HCEC 1CT (cell line): ENCODE measurements at regions not wholly inside any gene's neighbourhood (a gene's known extent, or its start where the extent isn't known, plus 50 kb on each side); places are given as distances from the start of the nearest gene placed in this dataset.
A peak's percentile ranks its signal among the peaks of the same experiment; 100 is the strongest.

Experiments
- DNase-seq: peaks from one replicate; pipeline ENCODE4 v3.0.0-alpha.2; 2017

- DNase-seq = peak; percentile 20
Measured at GRCh38 chr2:163264341-163264740, 425.8 kb upstream of the KCNH7 start.

- DNase-seq = no peak
Measured at GRCh38 chr2:163259489-163259888, 420.9 kb upstream of the KCNH7 start.

GRCh38 chr2:163255086-163255485 is 416.5 kb upstream of the KCNH7 start:
- no peak for DNase-seq

- no peak for DNase-seq
Measured at GRCh38 chr2:163253621-163254285, 415.2 kb upstream of the KCNH7 start.

- DNase-seq = no peak
Measured at GRCh38 chr2:163252199-163252598, 413.6 kb upstream of the KCNH7 start.

- DNase-seq = no peak
Measured at GRCh38 chr2:163248376-163249253, 410.0 kb upstream of the KCNH7 start.

GRCh38 chr2:163247847-163248220 is 409.3 kb upstream of the KCNH7 start:
- DNase-seq = no peak

- no peak for DNase-seq
Measured at GRCh38 chr2:163247156-163247846, 408.7 kb upstream of the KCNH7 start.

- no peak for DNase-seq
Measured at GRCh38 chr2:163246135-163246534, 407.6 kb upstream of the KCNH7 start.

GRCh38 chr2:163236553-163236952 is 398.0 kb upstream of the KCNH7 start:
- no peak for DNase-seq

GRCh38 chr2:163231666-163232065 is 393.1 kb upstream of the KCNH7 start:
- DNase-seq = no peak

GRCh38 chr2:163213661-163214081 is 375.1 kb upstream of the KCNH7 start:
- peak; percentile 78 for DNase-seq

- peak; percentile 89 for DNase-seq
Measured at GRCh38 chr2:163210430-163210918, 371.9 kb upstream of the KCNH7 start.

GRCh38 chr2:163207693-163208370 is 369.3 kb upstream of the KCNH7 start:
- no peak for DNase-seq

- DNase-seq = no peak
Measured at GRCh38 chr2:163205589-163206254, 367.2 kb upstream of the KCNH7 start.

GRCh38 chr2:163200741-163201140 is 362.2 kb upstream of the KCNH7 start:
- no peak for DNase-seq

- no peak for DNase-seq
Measured at GRCh38 chr2:163198972-163199371, 360.4 kb upstream of the KCNH7 start.

GRCh38 chr2:163198007-163198406 is 359.4 kb upstream of the KCNH7 start:
- no peak for DNase-seq

- peak; percentile 42 for DNase-seq
Measured at GRCh38 chr2:163191372-163191771, 352.8 kb upstream of the KCNH7 start.

GRCh38 chr2:163187995-163188655 is 349.6 kb upstream of the KCNH7 start:
- no peak for DNase-seq

GRCh38 chr2:163187119-163187518 is 348.6 kb upstream of the KCNH7 start:
- no peak for DNase-seq

GRCh38 chr2:163185160-163185559 is 346.6 kb upstream of the KCNH7 start:
- DNase-seq = no peak
